IMR-90 (cell line): ENCODE measurements at regions not wholly inside any gene's neighbourhood (a gene's known extent, or its start where the extent isn't known, plus 50 kb on each side); places are given as distances from the start of the nearest gene placed in this dataset.

Experiments
- CHD1 ChIP-seq: IDR thresholded peaks from 2 replicates; pipeline ENCODE4 v1.6.1; 2012; ENCODE audit warnings: low read depth, low read length, improper control_type of control experiment
- MAFK ChIP-seq: IDR thresholded peaks from 2 replicates; pipeline ENCODE4 v1.6.1; 2012; ENCODE audit warnings: low read depth, low read length, improper control_type of control experiment
- MXI1 ChIP-seq: IDR thresholded peaks from 2 replicates; pipeline ENCODE4 v1.6.1; 2012; ENCODE audit warnings: low read depth, mild to moderate bottlenecking, low read length, moderate library complexity, borderline replicate concordance
- NFE2L2 ChIP-seq: fragments of 150-350 bp; IDR thresholded peaks from 2 replicates; pipeline ENCODE4 v1.6.1; 2016; ENCODE audit warnings: low read depth, mild to moderate bottlenecking, low read length
- POLR2A ChIP-seq: IDR thresholded peaks from 2 replicates; pipeline ENCODE4 v1.6.1; 2012; ENCODE audit warnings: mild to moderate bottlenecking, low read depth, low read length
- RAD21 ChIP-seq: IDR thresholded peaks from 2 replicates; pipeline ENCODE4 v1.6.1; 2012; ENCODE audit warnings: low read length, improper control_type of control experiment
- SMC3 ChIP-seq: fragments of 150-350 bp; IDR thresholded peaks from 2 replicates; pipeline ENCODE4 v1.6.1; 2016; ENCODE audit warnings: low read depth, mild to moderate bottlenecking, antibody characterized with exemption, low read length, moderate library complexity
- TF ChIP-seq, protein P1 (sequence below): conservative IDR thresholded peaks from 2 replicates; pipeline ENCODE4 v1.5.1; 2012; ENCODE audit warnings: mild to moderate bottlenecking, low read depth, low read length, improper control_type of control experiment
- TF ChIP-seq, protein P2 (sequence below): fragments of 150-350 bp; IDR thresholded peaks from 2 replicates; pipeline ENCODE4 v1.6.1; 2017; ENCODE audit warnings: mild to moderate bottlenecking, antibody characterized with exemption, low read length, low read depth

DNA sequence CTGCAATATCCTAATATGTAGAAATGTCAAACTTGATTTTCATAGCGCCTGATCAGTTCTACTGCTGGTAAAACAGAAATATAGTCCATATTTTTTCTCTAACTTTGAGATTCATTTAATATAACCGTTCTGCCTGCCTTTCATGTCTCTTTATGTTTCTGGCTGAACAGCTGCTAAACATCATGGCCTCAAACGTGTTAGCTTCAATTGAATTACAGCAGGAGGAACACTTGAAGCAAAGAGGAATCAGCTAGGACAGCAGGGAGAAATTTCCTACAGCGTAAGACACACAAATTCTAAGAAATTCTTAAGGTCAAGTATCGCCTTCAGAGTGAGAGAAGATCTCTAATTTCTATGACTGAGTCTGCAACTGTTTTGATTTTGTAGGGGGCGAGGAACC is 433.2 kb downstream of the FBXO15 start:
- TF ChIP-seq RAD21: no peak
- TF ChIP-seq POLR2A: no peak
- no peak for TF ChIP-seq SMC3
- TF ChIP-seq, protein P1, sequence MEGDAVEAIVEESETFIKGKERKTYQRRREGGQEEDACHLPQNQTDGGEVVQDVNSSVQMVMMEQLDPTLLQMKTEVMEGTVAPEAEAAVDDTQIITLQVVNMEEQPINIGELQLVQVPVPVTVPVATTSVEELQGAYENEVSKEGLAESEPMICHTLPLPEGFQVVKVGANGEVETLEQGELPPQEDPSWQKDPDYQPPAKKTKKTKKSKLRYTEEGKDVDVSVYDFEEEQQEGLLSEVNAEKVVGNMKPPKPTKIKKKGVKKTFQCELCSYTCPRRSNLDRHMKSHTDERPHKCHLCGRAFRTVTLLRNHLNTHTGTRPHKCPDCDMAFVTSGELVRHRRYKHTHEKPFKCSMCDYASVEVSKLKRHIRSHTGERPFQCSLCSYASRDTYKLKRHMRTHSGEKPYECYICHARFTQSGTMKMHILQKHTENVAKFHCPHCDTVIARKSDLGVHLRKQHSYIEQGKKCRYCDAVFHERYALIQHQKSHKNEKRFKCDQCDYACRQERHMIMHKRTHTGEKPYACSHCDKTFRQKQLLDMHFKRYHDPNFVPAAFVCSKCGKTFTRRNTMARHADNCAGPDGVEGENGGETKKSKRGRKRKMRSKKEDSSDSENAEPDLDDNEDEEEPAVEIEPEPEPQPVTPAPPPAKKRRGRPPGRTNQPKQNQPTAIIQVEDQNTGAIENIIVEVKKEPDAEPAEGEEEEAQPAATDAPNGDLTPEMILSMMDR: no peak
- TF ChIP-seq NFE2L2: no peak
- no peak for TF ChIP-seq MAFK
- TF ChIP-seq, protein P2, sequence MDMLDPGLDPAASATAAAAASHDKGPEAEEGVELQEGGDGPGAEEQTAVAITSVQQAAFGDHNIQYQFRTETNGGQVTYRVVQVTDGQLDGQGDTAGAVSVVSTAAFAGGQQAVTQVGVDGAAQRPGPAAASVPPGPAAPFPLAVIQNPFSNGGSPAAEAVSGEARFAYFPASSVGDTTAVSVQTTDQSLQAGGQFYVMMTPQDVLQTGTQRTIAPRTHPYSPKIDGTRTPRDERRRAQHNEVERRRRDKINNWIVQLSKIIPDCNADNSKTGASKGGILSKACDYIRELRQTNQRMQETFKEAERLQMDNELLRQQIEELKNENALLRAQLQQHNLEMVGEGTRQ: no peak
- no peak for TF ChIP-seq MXI1
- no peak for TF ChIP-seq CHD1
